Small intestine (tissue), 7 donors: ENCODE measurements at regions not wholly inside any gene's neighbourhood (a gene's known extent, or its start where the extent isn't known, plus 50 kb on each side); places are given as distances from the start of the nearest gene placed in this dataset.

Experiments used
- DNase-seq, 2 donors: peaks; one replicate each; pipeline versions ENCODE4 v3.0.0 to v3.0.0-alpha.2; 2013
- FAIRE-seq: peaks from 2 replicates; lab custom pipeline; 2012; peaks lifted over from hg19 to GRCh38; lab: Jason Lieb, UNC
- H3K27ac ChIP-seq, 3 donors: one replicate each; pipeline ENCODE4 v1.5.1; 2013; ENCODE audit warnings: low read length in 2 of 3, mild to moderate bottlenecking in 2 of 3, control low read depth in 1 of 3, inconsistent platforms in 1 of 3, low read depth in 1 of 3, moderate library complexity in 1 of 3
- H3K27me3 ChIP-seq, 3 donors: one replicate each; pipeline ENCODE4 v1.6.1; 2013; ENCODE audit warnings: low read length in 3 of 3, inconsistent platforms in 1 of 3; ENCODE audit not compliant: control insufficient read depth in 3 of 3, insufficient read depth in 3 of 3
- H3K36me3 ChIP-seq, 3 donors: one replicate each; pipeline ENCODE4 v1.6.1; 2013; ENCODE audit warnings: low read length in 3 of 3, inconsistent platforms in 1 of 3, low read depth in 1 of 3, mild to moderate bottlenecking in 1 of 3, moderate library complexity in 1 of 3; ENCODE audit not compliant: control insufficient read depth in 3 of 3, insufficient read depth in 2 of 3
- H3K4me1 ChIP-seq, 3 donors: one replicate each; pipeline ENCODE4 v1.6.1; 2013; ENCODE audit warnings: low read length in 2 of 3, inconsistent platforms in 1 of 3, low read depth in 1 of 3, mild to moderate bottlenecking in 1 of 3, moderate library complexity in 1 of 3; ENCODE audit not compliant: control insufficient read depth in 3 of 3, insufficient read depth in 2 of 3
- H3K4me3 ChIP-seq, 3 donors: one replicate each; pipeline ENCODE4 v1.5.1; 2013; ENCODE audit warnings: low read length in 3 of 3, control low read depth in 1 of 3, inconsistent platforms in 1 of 3, low read depth in 1 of 3, mild to moderate bottlenecking in 1 of 3, moderate library complexity in 1 of 3
- H3K9me3 ChIP-seq, 2 donors: one replicate each; pipeline ENCODE4 v1.6.1; 2013; ENCODE audit warnings: low read depth in 1 of 2, low read length in 1 of 2; ENCODE audit not compliant: control insufficient read depth in 2 of 2, insufficient read depth in 1 of 2
- WGBS, 3 donors: extraction: QIAGEN DNeasy Blood & Tissue Kit; methylation state at CpG; one replicate each; pipeline ENCODE4 v1.1.7; 2013; 5-methylcytosine and 5-hydroxymethylcytosine counted together
- donor health status: healthy with polysubstance abuse.
- donor health status: control.
- donor health status: control.
- donor health status: Bipolar disorder and iron deficiency.
- donor health status: healthy.

DNA sequence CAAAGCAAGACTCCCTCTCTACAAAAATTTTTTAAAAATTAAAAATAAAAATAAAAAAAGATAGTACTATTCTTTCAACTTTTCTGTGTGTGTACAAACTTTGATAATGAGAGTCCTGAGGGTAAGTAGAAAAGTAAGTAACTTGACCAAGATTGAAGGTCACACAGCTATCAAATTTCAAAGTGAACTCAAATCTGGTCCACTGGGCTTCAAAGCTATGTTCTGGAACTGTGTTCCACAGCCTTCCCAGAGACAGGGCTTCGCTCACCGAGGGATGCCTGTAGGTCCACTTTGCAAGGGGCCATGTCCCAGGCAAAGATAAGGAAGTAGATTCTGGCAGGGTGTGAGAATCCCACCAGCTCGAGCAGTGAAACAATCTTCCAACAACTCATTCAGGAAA lies 56.3 kb upstream of the TNRC6A start:
- H3K27ac ChIP-seq: no peak overlapping the region
- DNase-seq: no peak
- H3K9me3 ChIP-seq: no peaks in the 10 kb centered on the region
- H3K4me1 ChIP-seq: no peaks in the 10 kb centered on the region
- WGBS, 3 donors: 72 to 80% (median 76%) methylated on average over 3 of the region's 3 CpGs
- H3K4me3 ChIP-seq: no peak overlapping the region
- no peaks in the 10 kb centered on the region for H3K36me3 ChIP-seq
- H3K27me3 ChIP-seq: peaks cover 0 to 7% (median 7%) of the 10 kb centered on the region in 3 donors
- FAIRE-seq: no peak

DNA sequence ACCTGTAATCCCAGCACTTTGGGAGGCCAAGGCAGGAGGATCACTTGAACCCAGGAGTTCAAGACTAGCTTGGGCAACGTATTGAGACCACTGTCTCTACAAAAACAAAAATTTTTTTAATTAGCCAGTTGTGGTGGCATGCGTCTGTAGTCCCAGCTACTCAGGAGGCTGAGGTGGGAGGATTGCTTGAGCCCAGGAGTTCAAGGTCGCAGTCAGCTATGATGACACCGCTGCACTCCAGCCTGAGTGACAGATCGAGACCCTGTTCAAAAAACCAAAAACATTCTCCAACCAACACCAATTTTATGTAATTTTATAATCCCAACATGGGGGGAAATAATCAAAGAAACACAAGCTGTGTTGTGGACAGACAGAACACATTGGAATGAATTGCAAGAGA lies 54.6 kb upstream of the TNRC6A start:
- H3K27ac ChIP-seq: no peak overlapping the region
- peaks cover 0 to 7% (median 7%) of the 10 kb centered on the region in 3 donors for H3K27me3 ChIP-seq
- no peaks in the 10 kb centered on the region for H3K36me3 ChIP-seq
- WGBS, 3 donors: 82 to 88% (median 83%) methylated on average over 5 of the region's 5 CpGs
- DNase-seq: no peak
- FAIRE-seq: no peak
- H3K9me3 ChIP-seq: no peaks in the 10 kb centered on the region
- H3K4me3 ChIP-seq: no peak overlapping the region
- no peaks in the 10 kb centered on the region for H3K4me1 ChIP-seq

DNA sequence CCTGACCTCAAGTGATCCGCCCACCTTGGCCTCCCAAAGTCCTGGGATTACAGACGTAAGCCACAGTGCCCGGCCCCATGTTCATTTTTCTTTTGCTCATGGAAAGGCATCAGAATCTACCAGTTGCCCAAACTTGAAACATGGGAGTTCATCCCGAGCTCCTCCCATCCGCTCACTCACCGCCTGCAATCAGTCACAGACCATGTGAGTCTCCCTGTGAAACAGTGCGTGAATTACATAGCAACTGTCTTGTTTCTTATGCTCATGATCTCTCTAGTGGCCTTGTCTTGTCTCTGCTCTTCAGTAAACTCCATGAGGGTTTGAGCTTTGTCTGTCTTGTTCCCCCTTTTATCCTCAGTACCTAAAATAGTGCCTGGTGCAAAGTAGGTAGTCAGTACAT lies 52.1 kb upstream of the TNRC6A start:
- DNase-seq (no peak), FAIRE-seq (no peak)
- H3K9me3 ChIP-seq: no peaks in the 10 kb centered on the region
- 91 to 97% (median 97%) methylated on average over 7 of the region's 7 CpGs for WGBS, 3 donors
- no peak overlapping the region for H3K27ac ChIP-seq
- H3K27me3 ChIP-seq: no peaks in the 10 kb centered on the region
- H3K4me1 ChIP-seq: no peaks in the 10 kb centered on the region
- no peaks in the 10 kb centered on the region for H3K36me3 ChIP-seq
- no peak overlapping the region for H3K4me3 ChIP-seq
